ENCODE measurements at regions not wholly inside any gene's neighbourhood (a gene's known extent, or its start where the extent isn't known, plus 50 kb on each side); places are given as distances from the start of the nearest gene placed in this dataset.

DNA sequence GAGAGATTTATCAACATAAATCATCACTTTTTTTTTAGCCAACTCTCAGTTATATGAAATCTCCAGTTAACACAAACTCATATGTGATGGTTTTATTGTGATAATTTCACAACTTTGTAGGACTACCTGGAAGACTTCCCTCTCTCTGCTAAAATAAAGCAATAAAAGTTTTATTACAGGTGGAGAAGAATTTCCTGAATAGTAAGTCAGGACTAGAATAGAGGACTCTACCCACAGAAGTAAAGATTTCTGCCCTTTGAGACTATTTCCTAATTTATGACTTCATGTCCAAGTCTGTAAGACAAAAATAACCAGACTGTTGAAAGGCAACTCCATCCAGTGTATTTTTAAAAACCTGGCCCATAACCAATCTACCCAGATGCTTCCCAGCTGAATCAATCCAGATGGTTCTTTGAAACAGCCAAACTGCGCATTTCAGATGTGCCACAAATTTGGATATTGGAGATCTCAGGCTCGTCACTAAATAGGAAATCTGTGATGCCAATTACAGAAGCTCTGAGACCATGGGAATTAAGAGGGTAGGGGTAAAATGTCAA is 234.0 kb upstream of the NMUR2 start:
- TF ChIP-seq, protein P1, sequence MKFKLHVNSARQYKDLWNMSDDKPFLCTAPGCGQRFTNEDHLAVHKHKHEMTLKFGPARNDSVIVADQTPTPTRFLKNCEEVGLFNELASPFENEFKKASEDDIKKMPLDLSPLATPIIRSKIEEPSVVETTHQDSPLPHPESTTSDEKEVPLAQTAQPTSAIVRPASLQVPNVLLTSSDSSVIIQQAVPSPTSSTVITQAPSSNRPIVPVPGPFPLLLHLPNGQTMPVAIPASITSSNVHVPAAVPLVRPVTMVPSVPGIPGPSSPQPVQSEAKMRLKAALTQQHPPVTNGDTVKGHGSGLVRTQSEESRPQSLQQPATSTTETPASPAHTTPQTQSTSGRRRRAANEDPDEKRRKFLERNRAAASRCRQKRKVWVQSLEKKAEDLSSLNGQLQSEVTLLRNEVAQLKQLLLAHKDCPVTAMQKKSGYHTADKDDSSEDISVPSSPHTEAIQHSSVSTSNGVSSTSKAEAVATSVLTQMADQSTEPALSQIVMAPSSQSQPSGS (tag by site-specific recombination; IDR thresholded peaks at IDR 0.05; ENCODE audit: low read depth), result no peak
- no peak for TF ChIP-seq ZNF148 (tag by site-specific recombination; IDR thresholded peaks at IDR 0.05; ENCODE audit: borderline replicate concordance)
- TF ChIP-seq ZFP41 (tag by site-specific recombination; IDR thresholded peaks at IDR 0.05; ENCODE audit: borderline replicate concordance), result no peak
- TF ChIP-seq ZNF792 (tag by site-specific recombination; IDR thresholded peaks at IDR 0.05), result no peak
- TF ChIP-seq ZNF600 (tag by site-specific recombination; IDR thresholded peaks at IDR 0.05), result no peak
- TF ChIP-seq CTCF (tag by site-specific recombination; IDR thresholded peaks at IDR 0.05), result no peak
- TF ChIP-seq SCRT2 (tag by site-specific recombination; IDR thresholded peaks at IDR 0.05), result no peak
- no peak for TF ChIP-seq ZNF394 (tag by site-specific recombination; IDR thresholded peaks at IDR 0.05; ENCODE audit: borderline replicate concordance)
- TF ChIP-seq ZNF157 (tag by site-specific recombination; IDR thresholded peaks at IDR 0.05), result no peak
- TF ChIP-seq ZNF211 (tag by site-specific recombination; IDR thresholded peaks at IDR 0.05; ENCODE audit: low read depth), result no peak
- TF ChIP-seq, protein P2, sequence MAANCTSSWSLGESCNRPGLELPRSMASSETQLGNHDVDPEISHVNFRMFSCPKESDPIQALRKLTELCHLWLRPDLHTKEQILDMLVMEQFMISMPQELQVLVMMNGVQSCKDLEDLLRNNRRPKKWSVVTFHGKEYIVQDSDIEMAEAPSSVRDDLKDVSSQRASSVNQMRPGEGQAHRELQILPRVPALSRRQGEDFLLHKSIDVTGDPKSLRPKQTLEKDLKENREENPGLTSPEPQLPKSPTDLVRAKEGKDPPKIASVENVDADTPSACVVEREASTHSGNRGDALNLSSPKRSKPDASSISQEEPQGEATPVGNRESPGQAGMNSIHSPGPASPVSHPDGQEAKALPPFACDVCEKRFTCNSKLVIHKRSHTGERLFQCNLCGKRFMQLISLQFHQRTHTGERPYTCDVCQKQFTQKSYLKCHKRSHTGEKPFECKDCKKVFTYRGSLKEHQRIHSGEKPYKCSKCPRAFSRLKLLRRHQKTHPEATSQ (tag by site-specific recombination; IDR thresholded peaks at IDR 0.05), result no peak
